ACHN (cell line): ENCODE measurements at regions not wholly inside any gene's neighbourhood (a gene's known extent, or its start where the extent isn't known, plus 50 kb on each side); places are given as distances from the start of the nearest gene placed in this dataset.

Experiments
- DNase-seq: peaks from one replicate; pipeline ENCODE4 v3.0.0-alpha.2; 2015
- in situ Hi-C: cut with HindIII; loops from 2 replicates; pipeline ENCODE4 v1.10.0; 2017; ENCODE audit warnings: low sequenced_read_pairs, low pct_ligation_motif_present, low pct_unique_long_range_greater_than_20kb

GRCh38 chr14:100669468-100669867 is 57.2 kb upstream of the DLK1 start:
- DNase-seq, result no peak
- in situ Hi-C loops, result loop anchor here (25.0 kb wide), 1 partner anchor 257 kb away; no protein-coding TSS in a partner anchor

DNA sequence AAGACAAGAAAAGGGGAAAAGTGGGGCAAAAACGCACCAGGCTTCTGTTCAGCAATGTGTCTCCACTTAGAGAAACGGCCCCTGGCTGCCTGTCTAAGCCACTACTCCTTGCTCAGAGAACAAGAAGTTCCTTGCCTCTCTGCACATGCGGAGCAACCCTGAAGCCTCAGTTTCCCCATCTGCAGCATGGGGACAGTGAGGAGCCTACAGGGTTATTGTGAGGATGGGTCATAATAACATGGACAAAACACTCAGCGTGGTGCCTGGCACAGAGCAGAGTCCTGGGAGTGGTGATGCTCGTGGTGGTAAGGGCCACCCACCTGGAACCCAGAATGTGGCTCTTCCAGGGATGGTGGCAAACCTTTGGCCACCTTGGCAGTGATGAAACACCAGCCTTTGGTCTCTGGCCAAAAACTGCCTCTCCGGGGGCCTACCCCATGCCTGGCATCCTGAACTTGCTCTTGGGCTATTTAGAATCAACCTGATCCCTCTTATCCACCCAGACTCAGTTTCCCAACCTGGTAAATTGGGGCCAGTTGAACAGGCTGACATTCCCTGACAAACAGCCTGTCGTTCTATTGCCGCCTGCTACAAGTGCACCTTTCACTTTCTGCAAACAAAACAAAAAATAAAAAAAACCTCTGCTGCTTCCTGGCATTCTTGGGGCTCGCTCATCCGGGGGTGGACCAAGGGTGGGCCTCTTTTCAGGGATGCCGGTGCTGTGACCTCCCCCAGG is 56.5 kb upstream of the DLK1 start:
- DNase-seq, result no peak
- in situ Hi-C loops, result loop anchor here (25.0 kb wide), 1 partner anchor 258 kb away; no protein-coding TSS in a partner anchor

DNA sequence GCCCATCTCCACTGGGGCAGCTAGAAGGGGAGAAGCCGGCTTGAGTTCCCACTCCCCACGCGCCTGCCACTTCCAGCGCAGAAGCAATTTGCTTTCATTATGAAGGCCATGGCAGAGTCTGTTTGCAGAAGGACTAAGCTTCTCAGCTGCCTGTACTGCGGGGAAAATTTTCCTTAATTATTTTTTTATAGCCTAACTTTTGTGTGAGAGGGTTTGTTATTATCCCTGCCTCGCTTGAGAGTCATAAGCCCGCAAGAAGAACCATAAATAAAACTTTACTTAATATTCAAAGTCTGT is 56.0 kb upstream of the DLK1 start:
- in situ Hi-C loops, result loop anchor here (25.0 kb wide), 1 partner anchor 258 kb away; no protein-coding TSS in a partner anchor

GRCh38 chr14:100671386-100671901 is 55.2 kb upstream of the DLK1 start:
- in situ Hi-C loops, result loop anchor here (25.0 kb wide), 1 partner anchor 259 kb away; no protein-coding TSS in a partner anchor

More for the DNA sequence above, 56.0 kb upstream of the DLK1 start:
- no peak for DNase-seq

GRCh38 chr14:100671906-100672305 is 54.8 kb upstream of the DLK1 start:
- DNase-seq, result no peak
- in situ Hi-C loops, result loop anchor here (25.0 kb wide), 1 partner anchor 260 kb away; no protein-coding TSS in a partner anchor

More at GRCh38 chr14:100671386-100671901, 55.2 kb upstream of the DLK1 start:
- DNase-seq, result no peak

GRCh38 chr14:100673085-100673806 is 53.4 kb upstream of the DLK1 start:
- in situ Hi-C loops, result loop anchor here (25.0 kb wide), 1 partner anchor 261 kb away; no protein-coding TSS in a partner anchor
- no peak for DNase-seq

DNA sequence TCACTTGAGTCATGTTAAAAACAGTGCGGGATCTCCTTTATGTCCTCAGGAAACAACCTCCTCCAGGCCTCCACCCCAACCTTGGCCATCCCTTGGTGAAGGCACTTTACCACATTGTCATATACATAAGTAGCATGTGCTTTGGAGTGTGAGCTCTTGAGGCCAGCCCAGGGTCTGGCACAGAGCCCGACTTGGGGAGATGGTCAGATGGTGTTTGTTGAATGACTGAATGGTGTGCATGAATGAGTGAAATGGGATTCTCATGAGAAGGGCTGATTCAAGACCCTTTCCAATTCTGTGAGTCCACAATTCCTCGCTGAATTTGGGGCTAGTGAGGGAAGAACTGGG is 52.9 kb upstream of the DLK1 start:
- in situ Hi-C loops, result loop anchor here (25.0 kb wide), 1 partner anchor 261 kb away; no protein-coding TSS in a partner anchor
- no peak for DNase-seq

DNA sequence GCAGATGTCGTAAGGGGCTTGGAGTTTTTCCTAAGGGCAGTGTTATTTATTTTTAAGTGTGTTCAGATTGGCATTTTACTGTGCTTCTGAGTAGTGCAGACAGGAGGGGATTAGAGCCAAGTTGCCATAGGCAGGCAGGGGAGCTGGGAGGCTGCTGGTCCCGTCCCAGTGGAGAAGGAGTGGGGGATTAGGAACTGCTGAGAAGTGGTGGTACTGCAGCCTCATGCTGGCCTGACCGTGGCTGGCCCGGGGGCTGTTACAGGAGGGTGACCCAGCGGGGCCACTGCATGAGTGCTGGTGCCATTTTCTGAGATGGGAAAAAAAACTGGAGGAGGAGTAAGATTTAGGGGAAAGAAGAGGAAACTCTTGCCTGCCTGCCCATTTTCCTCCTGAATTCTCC is 52.3 kb upstream of the DLK1 start:
- no peak for DNase-seq
- in situ Hi-C loops, result loop anchor here (25.0 kb wide), 1 partner anchor 262 kb away; no protein-coding TSS in a partner anchor

DNA sequence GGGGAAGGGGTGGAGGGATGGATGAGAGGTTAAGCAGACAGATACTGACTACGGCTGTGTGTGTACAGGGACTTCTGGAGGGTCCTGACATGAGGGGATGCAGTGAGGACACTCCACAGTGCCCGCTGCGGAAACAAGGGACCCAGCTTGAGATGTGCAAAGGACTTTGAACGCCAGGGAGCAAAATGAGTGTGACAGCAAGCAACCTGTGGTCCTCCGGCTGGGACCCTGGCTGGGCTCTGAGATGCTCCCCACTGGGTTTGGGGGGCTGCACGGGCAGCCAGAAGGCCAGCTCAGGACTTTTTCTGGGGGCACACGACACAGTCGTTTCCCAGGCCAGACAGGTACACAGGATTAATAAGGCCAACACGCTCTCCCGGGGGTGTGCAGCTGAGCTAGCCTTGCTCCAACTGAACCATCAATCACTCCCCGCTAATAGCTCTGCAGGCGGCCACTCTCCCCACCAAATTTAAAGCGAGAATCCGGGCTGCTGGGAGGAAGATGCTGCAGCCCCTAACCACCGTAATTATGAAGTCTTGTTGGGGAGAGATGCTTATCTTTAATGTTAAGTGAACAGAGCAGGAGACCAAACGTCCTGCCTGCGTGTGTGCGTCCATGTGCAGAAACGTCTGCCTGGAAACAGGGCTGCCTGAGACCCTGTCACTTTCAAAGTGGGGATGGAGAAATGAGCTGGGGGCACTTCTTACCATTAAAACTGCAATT is 51.6 kb upstream of the DLK1 start:
- in situ Hi-C loops, result loop anchor here (25.0 kb wide), 1 partner anchor 263 kb away; no protein-coding TSS in a partner anchor
- DNase-seq, result no peak

DNA sequence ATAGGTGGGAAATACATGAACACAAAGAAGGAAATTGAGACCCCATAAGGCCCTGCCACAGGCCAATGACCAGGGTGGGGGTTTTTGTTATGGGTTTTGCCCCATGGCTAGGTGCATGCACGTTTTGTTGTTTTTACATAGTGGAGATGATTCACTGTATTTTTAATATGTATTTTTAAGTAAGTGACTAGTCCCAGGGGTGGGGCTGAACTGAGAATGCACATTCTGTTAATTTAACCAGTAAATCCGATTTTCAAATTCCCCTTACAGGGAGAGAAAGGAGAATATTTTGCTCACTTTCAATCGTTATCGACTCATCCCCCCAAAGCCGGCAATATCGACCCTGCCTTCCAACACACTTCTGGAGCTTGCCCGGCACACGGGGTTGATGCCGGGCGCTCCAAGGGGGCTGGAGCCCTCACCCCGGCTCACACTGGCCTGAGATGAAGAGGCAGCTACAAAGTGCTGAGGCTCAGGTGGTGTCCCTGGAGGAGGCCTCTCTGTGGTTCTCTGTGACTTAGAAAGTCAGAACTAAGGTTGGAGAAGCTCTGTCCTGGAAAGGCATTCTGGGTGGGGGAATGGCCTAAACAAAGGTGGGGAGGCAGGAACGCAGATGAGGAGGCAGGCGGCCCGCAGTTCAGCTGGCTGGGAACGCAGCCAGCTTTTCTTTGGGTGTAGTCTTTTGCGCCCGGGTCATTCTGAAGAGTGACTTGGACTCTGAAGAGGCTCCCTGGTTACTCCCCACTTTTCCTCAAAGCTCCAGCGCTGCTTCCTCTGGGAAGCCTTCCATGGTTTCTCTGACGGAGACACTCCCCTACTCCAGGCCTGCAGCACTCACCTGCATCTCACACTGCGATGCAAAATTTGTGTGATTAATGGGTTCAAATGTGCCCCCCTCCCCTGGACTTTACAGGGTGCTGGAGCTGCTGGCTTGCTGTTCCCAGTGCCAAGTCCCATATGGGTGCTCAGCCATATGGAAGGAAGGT is 50.7 kb upstream of the DLK1 start:
- DNase-seq, result no peak
- in situ Hi-C loops, result no loop called here
